Putamen (tissue), 1 donor: ENCODE measurements at regions not wholly inside any gene's neighbourhood (a gene's known extent, or its start where the extent isn't known, plus 50 kb on each side); places are given as distances from the start of the nearest gene placed in this dataset.

Experiments
- DNase-seq: peaks from one replicate; pipeline ENCODE4 v3.0.0-alpha.2; 2016; ENCODE audit warnings: low spot score

- no peak for DNase-seq
These were observed 207.3 kb upstream of the MTNR1B start for GRCh38 chr11:92762121-92762540.

GRCh38 chr11:92763336-92763735 is 206.1 kb upstream of the MTNR1B start:
- DNase-seq, result no peak

GRCh38 chr11:92764128-92764527 is 205.3 kb upstream of the MTNR1B start:
- DNase-seq, result no peak

GRCh38 chr11:92765082-92765840 is 204.2 kb upstream of the MTNR1B start:
- peak; percentile 64 for DNase-seq

- DNase-seq, result no peak
These were observed 203.5 kb upstream of the MTNR1B start for GRCh38 chr11:92765965-92766371.

GRCh38 chr11:92766698-92767097 is 202.8 kb upstream of the MTNR1B start:
- DNase-seq, result no peak

GRCh38 chr11:92767416-92767815 is 202.0 kb upstream of the MTNR1B start:
- no peak for DNase-seq

- no peak for DNase-seq
These were observed 201.2 kb upstream of the MTNR1B start for GRCh38 chr11:92768121-92768840.

- no peak for DNase-seq
These were observed 200.3 kb upstream of the MTNR1B start for GRCh38 chr11:92769112-92769511.

GRCh38 chr11:92770419-92770818 is 199.0 kb upstream of the MTNR1B start:
- no peak for DNase-seq

- no peak for DNase-seq
These were observed 198.5 kb upstream of the MTNR1B start for GRCh38 chr11:92770981-92771380.

GRCh38 chr11:92771701-92772100 is 197.8 kb upstream of the MTNR1B start:
- DNase-seq, result no peak

- no peak for DNase-seq
These were observed 194.3 kb upstream of the MTNR1B start for GRCh38 chr11:92775003-92775676.

- DNase-seq, result no peak
These were observed 192.8 kb upstream of the MTNR1B start for GRCh38 chr11:92776676-92777075.

GRCh38 chr11:92779746-92780145 is 189.7 kb upstream of the MTNR1B start:
- no peak for DNase-seq

GRCh38 chr11:92781151-92781550 is 188.3 kb upstream of the MTNR1B start:
- no peak for DNase-seq

- no peak for DNase-seq
These were observed 186.6 kb upstream of the MTNR1B start for GRCh38 chr11:92782806-92783205.

- peak; percentile 50 for DNase-seq
These were observed 185.1 kb upstream of the MTNR1B start for GRCh38 chr11:92784331-92784730.

- no peak for DNase-seq
These were observed 181.8 kb upstream of the MTNR1B start for GRCh38 chr11:92787638-92788037.

GRCh38 chr11:92789761-92790160 is 179.7 kb upstream of the MTNR1B start:
- DNase-seq, result peak; percentile 77

- DNase-seq, result no peak
These were observed 179.1 kb upstream of the MTNR1B start for GRCh38 chr11:92790366-92790765.

GRCh38 chr11:92790926-92791616 is 178.4 kb upstream of the MTNR1B start:
- no peak for DNase-seq
